Activated naive CD8-positive, alpha-beta T cell treated with anti-CD3 and anti-CD28 coated beads for 36 hours (primary cell): ENCODE measurements at regions not wholly inside any gene's neighbourhood (a gene's known extent, or its start where the extent isn't known, plus 50 kb on each side); places are given as distances from the start of the nearest gene placed in this dataset.

ENCODE experiments used
- DNase-seq: peaks from one replicate; pipeline ENCODE4 v3.0.0; 2021
- H3K27ac Mint-ChIP-seq: one replicate; pipeline ENCODE4 v1.8.0; 2022; ENCODE audit warnings: mild to moderate bottlenecking, moderate library complexity, mixed read lengths
- H3K27me3 Mint-ChIP-seq: one replicate; pipeline ENCODE4 v1.8.0; 2022; ENCODE audit warnings: mild to moderate bottlenecking, mixed read lengths
- H3K36me3 Mint-ChIP-seq: one replicate; pipeline ENCODE4 v1.8.0; 2021; ENCODE audit warnings: mild to moderate bottlenecking, mixed read lengths
- H3K4me1 Mint-ChIP-seq: one replicate; pipeline ENCODE4 v1.8.0; 2021; ENCODE audit warnings: mixed read lengths
- H3K4me3 Mint-ChIP-seq: one replicate; pipeline ENCODE4 v1.8.0; 2022; ENCODE audit warnings: mild to moderate bottlenecking, moderate library complexity, mixed read lengths
- H3K9me3 Mint-ChIP-seq: one replicate; pipeline ENCODE4 v1.8.0; 2022; ENCODE audit warnings: mixed read lengths

DNA sequence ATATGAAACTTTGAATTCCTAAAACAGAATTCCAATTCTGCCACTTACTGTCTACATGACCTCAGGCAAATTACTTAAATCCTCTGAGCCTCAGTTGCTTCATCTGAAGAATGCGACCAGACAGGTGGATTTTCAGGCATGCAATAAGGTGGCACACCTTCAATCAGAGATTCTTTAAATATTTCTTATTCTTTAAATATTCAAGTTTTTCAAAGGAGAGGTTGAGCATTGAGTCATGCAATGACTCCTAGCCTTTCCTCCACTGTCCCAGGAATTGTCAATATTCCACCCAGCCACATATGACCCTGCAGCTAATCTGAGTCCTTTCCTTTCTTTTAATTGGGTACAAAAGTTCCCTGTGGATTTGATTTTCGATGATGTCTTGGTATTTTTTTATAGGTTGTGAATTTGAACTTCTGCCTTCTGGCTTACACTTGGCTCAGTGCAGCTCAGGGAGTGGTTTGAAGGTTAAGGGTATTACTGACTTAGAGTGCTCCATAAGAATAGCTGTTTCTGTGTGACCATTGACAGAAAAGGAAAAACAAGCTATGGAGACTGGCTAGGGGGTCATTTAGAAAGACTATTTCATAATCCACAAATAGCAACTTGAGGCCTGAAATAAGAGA, 52.2 kb upstream of the PRDX6 start:
- Mint-ChIP-seq H3K27ac (no peak overlapping the region), H3K4me1 (peaks cover 16% of the 10 kb centered on the region), H3K27me3 (no peaks in the 10 kb centered on the region)

DNA sequence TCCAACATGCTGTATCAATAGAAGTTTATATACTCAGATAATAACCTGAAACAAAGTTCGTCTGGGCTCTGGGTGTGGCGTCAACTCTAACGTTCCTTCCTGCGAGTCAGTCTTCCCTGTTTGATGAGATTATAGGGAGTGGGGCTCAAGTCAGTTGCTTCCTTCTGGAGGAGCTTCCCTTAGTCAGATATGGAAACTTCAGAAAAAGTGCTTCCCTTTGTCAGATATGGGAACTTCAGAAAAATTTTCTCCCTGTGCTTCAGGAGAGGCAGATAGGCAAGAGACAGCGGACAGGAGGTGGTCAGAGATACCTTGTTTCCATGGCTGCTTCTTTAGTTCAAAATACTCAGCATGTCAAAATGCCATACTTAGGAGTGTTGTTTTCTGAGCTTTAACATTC, 51.1 kb upstream of the PRDX6 start:
- Mint-ChIP-seq H3K9me3 (no peaks in the 10 kb centered on the region), H3K27ac (no peak overlapping the region), H3K27me3 (no peaks in the 10 kb centered on the region), H3K4me3 (no peak overlapping the region), H3K36me3 (no peaks in the 10 kb centered on the region), H3K4me1 (peaks cover 23% of the 10 kb centered on the region)
- DNase-seq = no peak

More for the DNA sequence above, 52.2 kb upstream of the PRDX6 start:
- Mint-ChIP-seq H3K4me3 (no peak overlapping the region), H3K9me3 (no peaks in the 10 kb centered on the region), H3K36me3 (no peaks in the 10 kb centered on the region)
- DNase-seq = no peak

DNA sequence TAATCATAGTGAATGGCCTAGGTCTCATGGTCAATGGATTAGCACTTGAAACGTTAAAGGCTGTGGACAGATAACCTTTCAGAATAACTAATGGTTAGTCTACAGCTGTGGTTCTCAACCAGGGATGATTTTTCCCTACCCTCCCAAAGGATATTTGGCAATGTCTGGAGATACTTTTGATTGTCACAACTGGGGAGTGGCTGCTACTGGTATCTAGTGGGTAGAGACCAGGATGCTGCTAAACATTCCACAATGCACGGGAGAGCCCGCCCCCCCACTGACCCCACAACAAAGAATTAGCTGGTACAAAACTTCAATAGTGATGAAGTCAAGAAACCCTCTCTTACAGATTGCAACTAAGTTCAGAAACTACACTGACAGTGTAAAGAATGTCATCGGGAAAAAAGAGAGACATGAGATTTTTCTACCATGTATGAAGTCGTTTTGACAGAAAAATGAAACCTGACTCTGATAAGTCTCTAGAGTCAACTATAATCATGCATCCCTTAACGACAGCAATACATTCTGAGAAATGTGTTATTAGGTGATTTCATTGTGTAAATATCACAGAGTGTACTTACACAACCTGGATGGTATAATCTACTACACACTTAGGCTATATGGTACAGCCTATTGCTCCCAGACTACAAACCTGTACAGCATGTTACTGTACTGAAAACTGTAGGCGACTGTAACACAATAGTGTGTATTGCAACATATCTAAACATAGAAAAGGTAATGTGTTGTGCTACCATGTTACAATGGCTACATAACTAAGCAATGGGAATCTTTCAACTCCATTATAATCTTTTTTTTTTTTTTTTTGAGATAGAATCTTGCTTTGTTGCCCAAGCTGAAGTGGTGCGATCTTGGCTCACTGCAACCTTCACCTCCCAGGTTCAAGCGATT, 49.7 kb upstream of the PRDX6 start:
- H3K4me3 Mint-ChIP-seq = no peak overlapping the region
- H3K9me3 Mint-ChIP-seq = no peaks in the 10 kb centered on the region
- no peak for DNase-seq
- H3K36me3 Mint-ChIP-seq = no peaks in the 10 kb centered on the region
- H3K27ac Mint-ChIP-seq = no peak overlapping the region
- H3K4me1 Mint-ChIP-seq = peaks cover 27% of the 10 kb centered on the region
- no peaks in the 10 kb centered on the region for H3K27me3 Mint-ChIP-seq
